ENCODE measurements at regions not wholly inside any gene's neighbourhood (a gene's known extent, or its start where the extent isn't known, plus 50 kb on each side); places are given as distances from the start of the nearest gene placed in this dataset.

DNA sequence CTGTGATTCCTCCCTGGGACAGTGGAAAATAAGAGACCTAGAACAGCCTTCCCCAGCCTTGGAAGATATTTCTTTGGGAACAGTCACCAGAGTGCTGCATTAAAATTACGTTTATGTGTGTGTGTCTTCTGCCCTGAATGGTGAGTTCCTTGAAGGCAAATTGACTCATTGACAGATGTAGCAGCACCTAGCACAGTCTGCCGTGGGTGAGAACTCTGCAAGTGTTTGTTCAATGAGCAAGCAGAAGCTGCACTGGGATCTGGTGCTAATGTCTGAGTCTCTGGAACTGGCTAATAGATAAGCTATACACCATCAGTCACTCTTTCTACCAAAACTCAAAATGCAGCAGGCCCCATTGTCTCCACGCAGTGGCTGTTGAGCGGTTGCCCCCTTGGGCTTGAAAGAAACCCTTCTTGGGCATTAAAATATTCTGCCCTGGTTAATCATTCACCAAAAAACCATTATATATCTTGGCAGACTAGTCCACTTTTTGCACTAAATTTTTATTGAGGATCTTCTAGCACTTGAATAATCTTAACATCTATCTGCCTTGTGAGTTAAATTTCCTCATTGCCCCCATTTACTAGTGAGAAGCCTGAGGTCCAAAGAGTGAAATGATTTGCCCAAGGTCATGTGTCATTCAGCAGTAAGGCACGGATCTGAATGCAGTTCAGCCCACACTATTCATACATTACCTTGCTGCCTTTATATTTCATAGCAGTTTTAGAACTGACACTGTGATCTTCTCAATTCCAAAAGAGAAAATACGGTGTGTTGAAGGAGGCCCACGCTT, 87.8 kb upstream of the GALNT18 start:
- Mint-ChIP-seq H3K27ac (no peak overlapping the region), H3K9me3 (peaks cover 0 to 8% of the 10 kb centered on the region in 2 donors), H3K4me1 (no peaks in the 10 kb centered on the region), H3K27me3 (peaks cover 40% of the 10 kb centered on the region), H3K4me3 (no peak overlapping the region)
- DNase-seq, result no peak
- no peak for ATAC-seq

- Mint-ChIP-seq H3K27me3 (peaks cover 27% of the 10 kb centered on the region), H3K27ac (no peak overlapping the region), H3K9me3 (no peaks in the 10 kb centered on the region), H3K4me3 (no peak overlapping the region), H3K4me1 (no peaks in the 10 kb centered on the region)
- no peak for DNase-seq
- ATAC-seq, result no peak
Measured at GRCh38 chr11:11708256-11708655, 86.5 kb upstream of the GALNT18 start.

DNA sequence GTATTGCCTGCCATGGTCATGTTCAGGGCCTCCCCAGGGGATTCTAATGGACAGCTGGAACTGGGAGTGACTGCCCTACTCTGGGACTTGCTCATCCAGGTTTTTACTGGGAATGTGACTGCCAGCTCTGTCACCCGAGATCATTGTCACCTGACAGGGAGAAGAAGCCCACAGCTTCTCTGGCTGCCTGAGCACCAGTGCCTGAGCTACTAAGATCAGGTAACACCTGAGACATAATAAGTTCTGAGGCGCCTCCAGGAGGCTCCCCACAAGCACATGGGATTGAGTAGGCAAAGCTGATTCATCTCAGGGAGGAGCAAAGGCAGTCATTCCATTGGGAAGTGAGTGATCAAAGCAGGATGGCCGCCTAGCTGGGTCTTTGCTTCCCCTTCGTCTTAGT, 84.2 kb upstream of the GALNT18 start:
- H3K4me1 Mint-ChIP-seq, result no peaks in the 10 kb centered on the region
- no peak overlapping the region for H3K4me3 Mint-ChIP-seq
- no peaks in the 10 kb centered on the region for H3K9me3 Mint-ChIP-seq
- ATAC-seq (no peak), DNase-seq (no peak)
- H3K27me3 Mint-ChIP-seq, result peaks cover 27% of the 10 kb centered on the region
- H3K27ac Mint-ChIP-seq, result no peak overlapping the region

- ATAC-seq (no peak), DNase-seq (no peak)
- H3K4me1 Mint-ChIP-seq, result no peaks in the 10 kb centered on the region
- no peaks in the 10 kb centered on the region for H3K9me3 Mint-ChIP-seq
- H3K27me3 Mint-ChIP-seq, result peaks cover 14% of the 10 kb centered on the region
- peak overlapping the region in 1 of 2 donors; percentile 48 for H3K27ac Mint-ChIP-seq
- H3K4me3 Mint-ChIP-seq, result no peak overlapping the region
Measured at GRCh38 chr11:11703885-11704284, 82.1 kb upstream of the GALNT18 start.

DNA sequence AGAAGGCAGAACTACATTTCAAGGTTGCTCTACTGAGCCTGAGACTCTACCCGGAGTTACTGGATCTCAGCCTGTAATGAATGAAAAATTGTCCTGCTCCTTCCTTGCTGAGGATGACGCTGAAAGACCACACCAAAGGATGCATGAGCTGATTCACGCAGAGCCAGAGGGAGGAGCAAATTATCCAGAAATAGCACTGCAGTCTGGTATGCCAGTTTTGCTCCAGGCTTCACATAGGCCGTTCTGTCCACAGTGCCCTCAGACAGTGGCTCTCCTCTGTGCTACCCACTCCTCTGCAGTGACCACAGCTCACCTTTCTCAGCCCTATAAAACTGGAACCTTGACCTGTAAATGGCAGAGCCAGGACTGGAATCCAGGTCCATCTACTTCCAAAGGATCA, 79.3 kb upstream of the GALNT18 start:
- H3K27me3 Mint-ChIP-seq, result no peaks in the 10 kb centered on the region

GRCh38 chr11:11697796-11698195, 76.0 kb upstream of the GALNT18 start:
- peaks cover 0 to 7% of the 10 kb centered on the region in 2 donors for H3K9me3 Mint-ChIP-seq
- ATAC-seq, result no peak
- no peak for DNase-seq
- no peak overlapping the region for H3K27ac Mint-ChIP-seq
- peaks cover 9% of the 10 kb centered on the region for H3K27me3 Mint-ChIP-seq
- H3K4me1 Mint-ChIP-seq, result no peaks in the 10 kb centered on the region
- no peak overlapping the region for H3K4me3 Mint-ChIP-seq

More for the DNA sequence above, 79.3 kb upstream of the GALNT18 start:
- no peak for ATAC-seq
- no peak for DNase-seq
- H3K4me1 Mint-ChIP-seq, result no peaks in the 10 kb centered on the region
- no peak overlapping the region for H3K27ac Mint-ChIP-seq
- no peaks in the 10 kb centered on the region for H3K9me3 Mint-ChIP-seq
- H3K4me3 Mint-ChIP-seq, result no peak overlapping the region

DNA sequence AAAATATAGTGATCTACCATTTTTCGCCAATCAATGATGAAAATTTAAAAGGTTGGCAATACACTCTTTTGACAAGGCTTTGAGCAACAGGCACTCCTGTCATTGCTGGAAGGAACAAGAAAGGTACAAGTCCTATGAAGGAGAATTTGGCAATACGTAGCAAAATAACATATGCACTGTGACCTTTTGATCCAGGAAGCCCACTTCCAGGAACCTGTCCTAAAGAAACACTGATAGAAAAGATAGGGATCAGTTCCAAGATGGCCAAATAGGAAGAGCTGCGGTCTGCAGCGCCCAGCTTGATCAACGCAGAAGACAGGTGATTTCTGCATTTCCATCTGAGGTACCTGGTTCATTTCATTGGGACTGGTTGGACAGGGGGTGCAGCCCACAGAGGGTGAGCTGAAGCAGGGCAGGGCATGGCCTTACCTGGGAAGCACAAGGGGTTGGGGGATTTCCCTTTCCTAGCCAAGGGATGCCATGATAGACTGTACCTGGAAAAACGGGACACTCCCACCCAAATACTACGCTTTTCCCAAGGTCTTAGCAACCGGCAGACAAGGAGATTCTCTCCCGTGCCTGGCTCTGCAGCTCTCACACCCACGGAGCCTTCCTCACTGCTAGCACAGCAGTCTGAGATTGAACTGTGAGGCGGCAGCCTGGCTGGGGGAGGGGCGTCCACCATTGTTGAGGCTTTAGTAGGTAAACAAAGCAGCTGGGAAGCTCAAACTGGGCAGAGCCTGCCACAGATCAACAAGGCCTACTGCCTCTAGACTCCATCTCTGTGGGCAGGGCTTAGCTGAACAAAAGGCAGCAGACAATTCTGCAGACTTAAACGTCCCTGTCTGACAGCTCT, 69.7 kb upstream of the GALNT18 start:
- no peak for ATAC-seq
- H3K4me3 Mint-ChIP-seq, result no peak overlapping the region
- H3K27ac Mint-ChIP-seq, result no peak overlapping the region
- no peak for DNase-seq
- peaks cover 0 to 7% of the 10 kb centered on the region in 2 donors for H3K9me3 Mint-ChIP-seq
- no peaks in the 10 kb centered on the region for H3K4me1 Mint-ChIP-seq
- peaks cover 42% of the 10 kb centered on the region for H3K27me3 Mint-ChIP-seq

GRCh38 chr11:11681536-11681935, 59.7 kb upstream of the GALNT18 start:
- Mint-ChIP-seq H3K4me1 (no peaks in the 10 kb centered on the region), H3K9me3 (peaks cover 0 to 11% of the 10 kb centered on the region in 2 donors), H3K27ac (no peak overlapping the region), H3K4me3 (no peak overlapping the region), H3K27me3 (peaks cover 30% of the 10 kb centered on the region)
- ATAC-seq, result no peak
- no peak for DNase-seq

DNA sequence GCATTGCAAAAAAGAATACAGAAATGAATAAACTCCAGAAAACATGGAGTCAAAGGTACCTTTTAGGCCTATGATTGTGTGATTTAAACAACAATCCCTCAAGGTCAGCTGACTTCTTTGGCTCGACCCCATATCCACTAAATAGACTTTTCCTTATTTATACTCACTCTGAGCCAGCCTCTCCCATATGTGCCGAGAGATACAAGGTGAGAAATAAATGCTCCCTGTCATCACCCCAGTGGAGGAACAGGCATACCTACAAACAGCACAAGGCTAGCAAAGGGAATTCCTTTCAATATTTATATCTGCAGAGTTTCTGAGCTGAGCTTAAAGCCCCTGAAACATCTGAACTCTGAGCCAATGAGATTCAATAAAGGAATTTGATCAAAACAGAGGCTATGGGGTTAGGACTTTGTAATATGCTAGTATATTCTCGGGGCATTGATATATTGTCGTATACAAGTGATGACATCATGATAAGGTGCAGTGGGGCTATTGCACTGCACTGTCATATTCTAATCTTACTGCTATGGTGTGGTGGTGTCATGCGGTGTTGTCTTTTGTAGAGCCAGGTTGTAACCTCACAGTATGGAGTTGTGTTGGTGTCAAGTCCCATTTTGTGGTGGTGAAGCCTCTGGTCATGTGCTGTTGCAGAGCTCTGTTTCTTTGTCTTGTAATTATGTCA, 56.0 kb upstream of the GALNT18 start:
- peaks cover 37% of the 10 kb centered on the region for H3K27me3 Mint-ChIP-seq
- ATAC-seq (no peak), DNase-seq (no peak)

DNA sequence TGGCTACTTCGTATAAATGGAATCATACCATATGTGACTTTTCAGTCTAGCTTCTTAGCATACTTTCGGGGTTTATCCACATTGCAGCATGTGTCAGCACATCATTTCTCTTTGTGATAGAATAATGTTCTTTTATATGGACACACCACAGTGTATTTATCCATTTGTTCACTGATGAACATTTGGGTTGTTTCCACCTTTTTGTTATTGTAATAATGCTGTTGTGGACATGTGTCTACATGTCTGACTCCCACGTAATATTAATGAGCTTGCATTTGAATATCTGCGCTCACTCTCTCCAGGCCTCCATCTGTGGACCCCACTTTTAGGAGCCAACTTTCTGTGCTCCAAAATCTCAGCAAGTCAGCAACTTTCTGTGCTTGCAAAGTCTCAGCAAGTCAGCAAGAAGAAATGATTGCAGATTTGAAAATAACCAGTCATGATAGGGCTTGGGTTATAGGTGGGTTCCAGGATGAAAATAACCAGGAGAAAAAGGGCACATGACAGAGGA, 53.9 kb upstream of the GALNT18 start:
- DNase-seq (no peak), ATAC-seq (no peak)
- Mint-ChIP-seq H3K4me1 (no peaks in the 10 kb centered on the region), H3K27me3 (peaks cover 28% of the 10 kb centered on the region), H3K4me3 (no peak overlapping the region), H3K27ac (no peak overlapping the region), H3K9me3 (no peaks in the 10 kb centered on the region)

More for the DNA sequence above, 56.0 kb upstream of the GALNT18 start:
- Mint-ChIP-seq H3K9me3 (no peaks in the 10 kb centered on the region), H3K4me3 (no peak overlapping the region), H3K4me1 (no peaks in the 10 kb centered on the region), H3K27ac (no peak overlapping the region)

GRCh38 chr11:11672789-11673188, 51.0 kb upstream of the GALNT18 start:
- peaks cover 21% of the 10 kb centered on the region for H3K27me3 Mint-ChIP-seq
- no peak overlapping the region for H3K4me3 Mint-ChIP-seq
- H3K27ac Mint-ChIP-seq, result no peak overlapping the region
- no peaks in the 10 kb centered on the region for H3K4me1 Mint-ChIP-seq
- ATAC-seq, result no peak
- DNase-seq, result no peak
- H3K9me3 Mint-ChIP-seq, result no peaks in the 10 kb centered on the region

DNA sequence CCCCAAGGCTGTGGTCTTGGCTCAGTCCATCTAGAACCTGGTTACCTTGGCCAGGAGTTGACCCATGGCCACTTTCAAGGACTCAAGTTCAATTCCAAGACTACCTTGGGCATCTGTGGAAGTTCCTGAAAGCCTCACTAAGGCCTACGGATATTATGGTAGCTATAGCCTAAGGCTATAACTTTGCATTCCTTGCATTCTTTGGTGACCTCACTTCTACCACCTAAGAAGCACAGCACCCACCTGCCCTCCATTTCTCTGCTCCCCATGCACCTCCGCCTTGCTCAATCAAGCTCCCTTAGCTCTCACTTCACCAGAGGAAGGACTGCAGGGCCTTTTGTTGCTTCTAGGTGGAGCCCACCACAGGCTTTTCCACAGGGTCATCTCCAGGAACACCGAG, 50.3 kb upstream of the GALNT18 start:
- ATAC-seq, result no peak
- peak overlapping the region in 1 of 2 donors; percentile 1 for H3K27ac Mint-ChIP-seq
- H3K27me3 Mint-ChIP-seq, result peaks cover 26% of the 10 kb centered on the region
- DNase-seq, result no peak
- no peak overlapping the region for H3K4me3 Mint-ChIP-seq
- no peaks in the 10 kb centered on the region for H3K4me1 Mint-ChIP-seq
- no peaks in the 10 kb centered on the region for H3K9me3 Mint-ChIP-seq
